SKM-1 (cell line): ENCODE measurements at regions not wholly inside any gene's neighbourhood (a gene's known extent, or its start where the extent isn't known, plus 50 kb on each side); places are given as distances from the start of the nearest gene placed in this dataset.

Experiments
- DNase-seq: peaks from one replicate; lab custom pipeline; 2025; ENCODE audit not compliant: unreplicated experiment; lab: John Stamatoyannopoulos, UW

DNA sequence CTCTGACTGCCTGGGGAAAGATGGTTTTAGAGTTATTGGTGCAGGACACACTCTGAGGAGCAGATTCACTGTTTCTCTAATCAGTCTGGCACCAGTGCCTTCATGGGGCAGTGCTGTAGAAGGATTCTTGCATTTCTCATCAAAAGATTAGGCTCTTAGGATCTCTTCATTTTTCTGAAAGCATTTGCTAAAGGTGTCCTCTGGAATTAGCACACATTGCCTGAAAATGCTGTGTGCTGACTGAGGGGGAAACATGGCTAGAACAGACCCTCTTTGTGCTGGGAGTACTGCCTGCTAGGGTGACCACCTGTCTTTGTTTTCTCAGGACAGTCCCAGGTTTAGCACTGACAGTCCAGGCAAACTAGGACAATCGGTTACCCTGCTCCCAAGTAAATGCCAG is 301.0 kb downstream of the PTEN start:
- no peak for DNase-seq

- no peak for DNase-seq
Measured at GRCh38 chr10:88165849-88166271, 302.4 kb downstream of the PTEN start.

GRCh38 chr10:88168171-88169036 is 305.0 kb downstream of the PTEN start:
- DNase-seq = no peak

DNA sequence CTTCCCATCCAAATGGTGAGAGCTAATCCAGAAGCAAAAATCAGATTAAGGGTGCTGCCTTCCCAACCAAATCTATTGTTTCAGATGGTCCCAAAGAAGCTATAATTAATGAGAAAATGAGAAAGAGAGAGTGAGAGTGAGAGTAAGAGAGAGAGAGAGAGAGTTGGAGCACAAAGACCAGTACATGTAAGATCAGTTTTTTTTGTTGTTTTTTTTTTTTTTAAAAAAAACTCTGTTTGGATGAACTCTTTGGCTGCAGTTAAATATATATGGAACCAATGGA is 305.6 kb downstream of the PTEN start:
- DNase-seq = no peak

- no peak for DNase-seq
Measured at GRCh38 chr10:88170628-88171027, 307.2 kb downstream of the PTEN start.

- DNase-seq = no peak
Measured at GRCh38 chr10:88172159-88172558, 308.7 kb downstream of the PTEN start.

GRCh38 chr10:88174391-88174790 is 311.0 kb downstream of the PTEN start:
- DNase-seq = no peak

DNA sequence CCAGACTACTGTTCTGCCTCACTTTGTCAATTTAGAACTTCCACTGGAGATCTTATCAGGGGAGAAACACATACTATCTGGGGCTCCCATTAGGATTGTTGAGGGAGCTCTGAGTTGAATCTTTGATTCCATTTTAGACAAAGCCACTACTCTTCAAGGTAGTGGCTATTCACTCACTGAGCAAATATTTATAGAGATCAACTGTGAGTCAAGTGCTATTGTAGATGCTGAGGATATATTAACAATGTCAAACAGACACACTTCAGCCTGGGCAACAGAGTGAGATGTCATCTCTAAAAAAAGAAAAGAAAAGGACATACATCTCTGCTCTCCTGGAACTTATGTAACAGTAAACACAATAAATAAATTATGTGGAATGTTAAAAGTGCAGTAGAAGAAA is 315.3 kb downstream of the PTEN start:
- DNase-seq = no peak

DNA sequence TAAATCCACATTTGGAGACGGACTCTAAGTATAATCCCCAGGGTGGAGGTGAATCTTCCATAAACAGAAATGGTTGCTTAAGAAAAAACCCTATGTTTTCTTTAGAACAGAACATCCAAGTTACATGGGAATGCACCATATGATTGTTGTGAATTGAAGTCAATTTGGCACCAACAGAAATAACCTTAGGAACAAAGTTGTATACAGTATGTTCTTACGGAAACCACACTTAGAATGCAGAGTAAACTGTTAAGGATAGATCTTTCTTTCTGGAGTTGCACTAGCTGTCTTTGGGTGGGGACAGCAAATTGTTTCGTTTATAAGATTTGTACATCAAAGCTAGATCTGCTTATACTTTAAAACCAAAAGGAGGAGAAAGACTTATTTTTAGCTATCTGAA is 316.4 kb downstream of the PTEN start:
- no peak for DNase-seq

DNA sequence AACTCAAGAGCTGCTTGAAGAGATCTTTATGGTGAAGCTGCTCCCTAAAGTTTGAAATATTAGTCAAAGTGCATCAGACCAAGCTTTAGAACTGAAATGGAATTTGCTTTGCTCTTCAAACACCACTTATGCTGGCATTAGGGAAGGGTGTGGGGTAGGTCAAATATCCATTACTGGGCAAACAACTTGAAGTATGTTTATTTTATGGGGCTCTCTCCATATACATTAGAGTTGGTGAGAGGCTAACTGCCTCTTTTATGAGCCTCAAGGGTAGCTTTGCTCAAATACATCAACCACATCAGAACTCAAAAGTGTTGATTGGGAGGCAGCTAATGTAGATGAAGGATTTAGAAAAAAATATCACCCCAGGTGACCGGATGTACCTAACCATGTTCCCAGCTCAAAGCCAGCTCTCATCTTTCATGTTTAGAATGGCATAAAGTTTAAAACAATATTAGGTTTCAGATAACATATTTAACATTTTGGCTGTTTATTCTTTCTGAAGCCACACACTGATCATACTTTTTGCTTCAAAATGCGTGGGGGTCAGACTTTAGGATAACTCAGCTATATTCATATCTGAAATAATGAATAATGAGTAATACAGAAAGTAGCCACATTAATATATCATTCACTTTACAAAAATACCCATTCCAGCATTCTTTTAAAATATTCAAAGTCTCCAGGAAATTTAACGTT is 318.6 kb downstream of the PTEN start:
- no peak for DNase-seq

DNA sequence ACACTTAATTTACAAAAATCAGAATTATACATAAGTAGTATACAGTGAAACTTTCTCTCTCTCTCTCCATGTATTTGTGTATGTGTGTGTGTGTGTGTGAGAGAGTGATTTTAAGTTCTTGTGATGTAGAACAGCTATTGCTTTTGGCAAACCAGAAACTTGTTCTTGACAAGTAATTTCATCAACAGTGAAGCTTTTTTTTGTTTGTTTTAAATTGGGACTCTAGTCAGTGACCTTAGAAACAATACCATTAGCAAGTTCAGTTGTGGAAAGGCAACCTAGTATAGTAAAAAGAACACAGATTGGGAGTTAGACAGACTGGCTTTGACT is 319.1 kb downstream of the PTEN start:
- no peak for DNase-seq

DNA sequence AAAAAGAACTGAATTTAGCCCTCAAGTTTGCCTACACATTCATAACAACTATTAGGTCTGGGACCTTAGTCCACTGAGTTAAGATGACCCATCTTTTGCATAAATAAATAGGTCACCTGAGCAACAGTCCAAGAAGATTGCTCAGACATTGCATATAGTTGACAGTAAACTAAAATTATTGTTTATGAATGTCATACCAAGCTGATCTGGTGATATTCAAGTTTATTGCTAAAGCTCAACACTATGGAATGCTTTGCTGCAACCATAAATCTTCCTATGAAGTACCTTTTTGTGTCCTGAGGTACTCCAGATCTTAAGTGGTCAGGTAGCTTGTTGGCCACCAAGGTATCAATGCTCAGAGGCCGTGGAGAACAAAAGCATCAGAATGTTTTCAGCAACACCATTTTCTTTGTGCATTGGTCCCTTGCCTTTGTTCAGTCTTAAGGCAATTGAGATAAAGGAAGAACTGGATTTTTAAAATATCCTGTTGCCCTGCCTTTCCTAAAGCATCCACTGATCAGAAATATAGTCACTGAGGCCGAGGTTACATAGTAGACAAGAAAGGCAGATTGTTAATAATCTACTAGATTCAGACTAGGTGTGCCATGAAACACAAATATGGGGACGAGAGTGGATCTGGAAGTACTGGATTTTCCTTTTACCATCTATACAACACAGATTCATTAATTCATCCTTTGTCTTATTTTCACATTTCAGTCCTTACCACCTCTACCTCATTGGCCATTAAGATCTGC is 321.3 kb downstream of the PTEN start:
- DNase-seq = no peak

- no peak for DNase-seq
Measured at GRCh38 chr10:88185830-88186229, 322.4 kb downstream of the PTEN start.

DNA sequence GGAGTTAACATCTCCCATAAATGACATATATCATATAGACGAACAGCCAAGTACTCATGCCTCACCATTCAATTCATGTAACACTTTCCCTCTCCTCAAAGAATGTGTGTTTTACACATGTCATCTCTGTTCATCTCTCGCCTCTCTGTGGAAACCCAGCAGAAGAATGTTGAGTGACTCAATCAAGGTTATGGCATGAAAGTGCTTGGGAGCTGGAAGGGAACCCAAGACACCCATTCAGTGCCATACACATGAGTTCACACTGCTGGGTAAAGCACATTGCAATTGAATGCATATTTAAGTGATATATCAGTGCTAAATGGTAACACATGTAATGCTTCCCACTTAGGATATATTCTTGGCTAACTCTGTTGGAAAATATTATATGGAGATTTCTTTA is 322.9 kb downstream of the PTEN start:
- no peak for DNase-seq

DNA sequence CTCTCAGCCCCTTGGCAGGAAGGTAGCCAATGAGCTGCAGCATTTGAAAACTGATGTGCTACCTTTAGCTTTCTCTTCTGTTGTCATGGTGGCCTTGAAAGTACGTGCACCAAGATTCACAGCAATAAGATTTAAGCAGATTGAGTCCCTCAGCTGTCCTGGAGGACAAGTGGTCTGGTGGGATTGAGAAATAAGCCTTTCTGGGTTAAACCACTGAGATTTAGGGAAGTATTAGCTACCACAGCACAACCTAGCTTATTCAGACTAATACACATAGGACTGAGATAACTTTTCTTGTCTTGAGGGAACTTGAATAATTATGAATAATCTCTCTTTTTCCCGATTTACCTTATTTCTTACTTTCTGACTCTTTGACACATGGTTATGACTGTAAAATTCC is 324.0 kb downstream of the PTEN start:
- peak; percentile 4 for DNase-seq

DNA sequence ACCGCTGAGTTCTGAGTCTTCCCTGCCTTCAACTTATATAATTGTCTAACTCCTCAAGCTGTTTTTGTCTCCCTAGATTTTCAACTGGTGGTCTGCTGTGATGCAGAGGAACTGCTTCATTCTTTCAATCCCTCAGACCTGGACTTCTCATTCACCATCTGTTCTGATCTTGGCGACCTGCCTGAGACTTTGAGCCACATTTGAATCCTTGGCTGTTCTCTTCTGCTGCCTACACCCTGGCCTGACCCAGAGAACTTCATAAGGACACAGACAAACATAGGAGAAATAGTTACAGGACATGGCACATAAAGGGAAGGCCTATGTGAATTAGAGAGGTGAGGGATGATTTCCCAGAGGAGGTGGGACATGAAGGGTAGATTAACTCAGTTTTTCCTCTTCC is 326.7 kb downstream of the PTEN start:
- DNase-seq = no peak

DNA sequence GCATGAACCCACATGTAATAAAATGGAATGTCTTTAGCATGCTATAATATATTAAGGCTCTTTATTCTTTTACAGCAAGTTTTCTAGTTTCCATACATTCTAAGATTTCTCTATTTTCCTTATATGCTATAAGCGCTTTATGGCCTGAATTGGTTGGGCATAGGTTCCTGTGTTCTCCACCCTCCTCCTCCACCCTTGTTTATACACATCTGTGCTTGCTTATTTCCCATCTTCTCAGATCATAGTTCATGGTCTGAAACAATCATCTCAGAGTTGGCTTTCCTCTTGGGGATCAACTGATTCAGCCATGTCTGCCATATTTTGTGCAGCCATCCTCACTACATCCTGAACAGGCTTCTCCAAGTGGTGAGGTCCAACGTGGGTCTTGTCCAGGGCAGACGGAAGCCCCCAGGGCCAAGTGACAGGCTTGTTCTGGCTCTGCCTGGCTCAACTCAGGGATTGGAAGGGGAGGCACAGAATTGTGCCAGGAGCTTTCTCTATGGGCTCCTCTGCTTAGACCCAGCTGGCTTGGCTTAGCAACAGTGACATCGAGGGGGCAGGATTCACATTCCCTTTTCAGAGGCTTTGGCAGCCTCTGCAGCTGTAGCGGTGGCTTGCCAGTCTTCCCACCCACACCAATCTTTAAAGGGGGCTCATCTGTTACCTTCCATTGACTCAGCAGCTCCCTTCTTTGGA is 327.3 kb downstream of the PTEN start:
- no peak for DNase-seq

- DNase-seq = no peak
Measured at GRCh38 chr10:88193018-88193417, 329.6 kb downstream of the PTEN start.

GRCh38 chr10:88194041-88194887 is 330.8 kb downstream of the PTEN start:
- no peak for DNase-seq

DNA sequence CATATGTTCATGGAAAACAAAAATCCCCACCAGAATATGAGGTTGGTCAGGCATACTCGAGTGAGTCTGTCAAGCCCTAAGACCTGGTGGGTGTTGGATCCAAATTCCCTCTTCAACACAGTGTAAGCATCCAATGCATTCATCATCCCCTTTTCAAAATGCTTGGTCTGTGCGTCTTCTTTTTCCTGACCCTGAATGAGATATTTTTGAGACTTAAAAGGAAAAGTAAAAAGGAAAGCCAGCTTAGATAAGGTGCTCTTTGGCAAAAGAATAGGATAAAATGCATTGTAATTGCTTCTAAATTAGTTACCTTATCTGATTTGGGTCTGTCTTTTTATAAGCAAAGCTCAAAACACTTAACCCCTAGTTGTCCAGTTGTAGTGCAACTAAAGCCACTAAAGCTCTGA is 331.5 kb downstream of the PTEN start:
- DNase-seq = no peak

- DNase-seq = no peak
Measured at GRCh38 chr10:88195841-88196240, 332.4 kb downstream of the PTEN start.
